Activated naive CD4-positive, alpha-beta T cell treated with anti-CD3 and anti-CD28 coated beads for 36 hours (primary cell): ENCODE measurements at regions not wholly inside any gene's neighbourhood (a gene's known extent, or its start where the extent isn't known, plus 50 kb on each side); places are given as distances from the start of the nearest gene placed in this dataset.
"Not testable (repeated sequence)": the region's sequence is repeated elsewhere in the genome, so short reads cannot be mapped to it uniquely, and the experiment has no call there.

Experiments
- CTCF ChIA-PET: fragments of 350-600 bp; sonication (Branson Sonifier 250); formaldehyde crosslinking; loops from one replicate; lab custom pipeline; 2021; ENCODE audit warnings: antibody characterized with exemption; lab: Charles Lee
- DNase-seq: peaks from one replicate; pipeline ENCODE4 v3.0.0-alpha.2; 2020
- H3K27ac Mint-ChIP-seq: one replicate; pipeline ENCODE4 v1.8.0; 2021; ENCODE audit warnings: mild to moderate bottlenecking, mixed read lengths
- H3K27me3 Mint-ChIP-seq: one replicate; pipeline ENCODE4 v1.8.0; 2021; ENCODE audit warnings: low read depth, mixed read lengths
- H3K36me3 Mint-ChIP-seq: one replicate; pipeline ENCODE4 v1.8.0; 2021; ENCODE audit warnings: low read depth, mixed read lengths
- H3K4me1 Mint-ChIP-seq: one replicate; pipeline ENCODE4 v1.8.0; 2021; ENCODE audit warnings: low read depth, mixed read lengths
- H3K4me3 Mint-ChIP-seq: one replicate; pipeline ENCODE4 v1.8.0; 2021; ENCODE audit warnings: mild to moderate bottlenecking, moderate library complexity, mixed read lengths
- H3K9me3 Mint-ChIP-seq: one replicate; pipeline ENCODE4 v1.8.0; 2021; ENCODE audit warnings: mixed read lengths
- intact Hi-C: fragments of 100-400 bp; cut with micrococcal nuclease; formaldehyde crosslinking; loops from one replicate; pipeline ENCODE4 v1.15.1; 2023

DNA sequence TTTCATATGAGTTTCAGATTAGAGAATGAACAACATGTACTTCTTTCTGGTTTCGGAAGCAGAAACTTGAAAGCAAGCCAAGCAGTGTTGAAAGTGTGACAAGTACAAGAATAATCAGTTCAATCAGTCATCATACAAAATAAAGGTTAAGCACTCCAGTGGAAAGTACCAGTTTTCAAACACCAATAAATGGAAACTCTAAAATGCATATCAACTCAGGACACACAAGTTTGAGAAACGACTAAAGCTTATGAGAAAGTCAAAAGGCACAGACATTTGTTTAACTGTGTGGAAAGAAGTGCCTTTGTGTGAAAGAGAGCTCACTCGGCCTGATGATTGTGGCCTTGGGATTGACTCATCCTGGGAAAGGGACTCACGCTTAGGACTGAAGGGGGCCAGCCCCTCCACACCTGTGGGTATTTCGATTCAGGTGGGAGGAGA lies 60.6 kb upstream of the AKR1C1 start:
- Mint-ChIP-seq H3K27me3 (no peaks in the 10 kb centered on the region), H3K4me1 (peaks cover 17% of the 10 kb centered on the region), H3K9me3 (no peaks in the 10 kb centered on the region), H3K4me3 (no peak overlapping the region), H3K27ac (peak overlapping the region; percentile 66), H3K36me3 (no peaks in the 10 kb centered on the region)
- CTCF ChIA-PET: interaction anchor here (2.5 kb wide), 1 partner anchor 53 kb away, joined by 6 read pairs; no protein-coding TSS in a partner anchor
- DNase-seq: peak; percentile 42
- intact Hi-C loops: loop anchor here (5.0 kb wide), 1 partner anchor 380 kb away; no protein-coding TSS in a partner anchor

DNA sequence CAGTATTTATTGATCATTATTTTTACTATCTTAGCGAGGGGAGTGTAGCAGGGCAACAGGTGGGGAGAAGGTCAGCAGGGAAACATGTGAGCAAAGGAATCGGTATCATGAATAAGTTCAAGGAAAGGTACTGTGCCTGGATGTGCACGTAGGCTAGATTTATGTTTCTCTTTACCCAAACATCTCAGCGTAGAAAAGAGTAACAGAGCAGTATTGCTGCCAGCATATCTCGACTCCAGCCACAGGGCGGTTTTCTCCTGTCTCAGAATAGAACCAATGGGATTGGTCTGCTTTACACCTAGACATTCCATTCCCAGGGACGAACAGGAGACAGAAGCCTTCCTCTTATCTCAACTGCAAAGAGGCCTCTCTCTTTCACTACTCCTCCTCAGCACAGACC lies 60.1 kb upstream of the AKR1C1 start:
- CTCF ChIA-PET, DNase-seq, H3K4me3 Mint-ChIP-seq, H3K9me3 Mint-ChIP-seq, H3K27me3 Mint-ChIP-seq, H3K36me3 Mint-ChIP-seq: not testable (repeated sequence)
- peak overlapping the region; percentile 66 for H3K27ac Mint-ChIP-seq
- H3K4me1 Mint-ChIP-seq: peaks cover 17% of the 10 kb centered on the region
- intact Hi-C loops: loop anchor here (5.0 kb wide), 1 partner anchor 379 kb away; no protein-coding TSS in a partner anchor

DNA sequence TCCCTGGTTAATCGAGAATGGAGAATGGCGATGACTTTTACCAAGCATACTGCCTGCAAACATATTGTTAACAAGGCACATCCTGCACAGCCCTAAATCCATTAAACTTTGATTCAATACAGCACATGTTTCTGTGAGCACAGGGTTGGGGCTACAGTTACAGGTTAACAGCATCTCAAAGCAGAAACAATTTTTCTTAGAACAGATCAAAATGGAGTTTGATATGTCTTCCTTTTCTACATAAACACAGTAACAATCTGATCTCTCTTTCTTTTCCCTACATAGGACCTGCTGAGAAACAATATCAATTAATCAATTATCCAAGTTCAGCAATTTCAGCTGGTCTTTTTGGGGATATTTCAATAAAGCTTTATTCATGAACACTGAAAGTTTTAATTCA lies 59.5 kb upstream of the AKR1C1 start:
- H3K4me3 Mint-ChIP-seq, CTCF ChIA-PET, H3K9me3 Mint-ChIP-seq, H3K27me3 Mint-ChIP-seq, H3K36me3 Mint-ChIP-seq, DNase-seq, H3K27ac Mint-ChIP-seq: not testable (repeated sequence)
- H3K4me1 Mint-ChIP-seq: peaks cover 17% of the 10 kb centered on the region
- intact Hi-C loops: loop anchor here (5.0 kb wide), 1 partner anchor 379 kb away; no protein-coding TSS in a partner anchor

DNA sequence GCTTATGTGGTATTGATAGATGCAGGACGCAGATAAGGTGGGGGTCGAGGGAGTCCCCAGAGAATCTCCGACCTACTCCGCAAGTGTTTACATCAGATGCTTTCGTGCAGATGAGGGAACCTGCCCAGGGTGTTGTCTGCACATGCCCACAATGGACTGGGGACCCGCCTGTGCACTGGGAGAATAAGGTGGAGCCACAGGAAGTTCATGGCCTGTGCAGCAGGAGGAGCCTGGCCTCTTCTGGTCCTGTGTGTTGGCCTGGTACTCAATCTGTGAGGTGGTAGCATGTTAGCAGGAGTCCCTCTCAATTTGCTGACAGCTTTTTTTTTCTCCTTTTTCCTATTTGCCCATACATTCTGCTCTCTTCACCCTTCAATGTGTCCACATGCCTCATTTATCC lies 54.1 kb upstream of the AKR1C1 start:
- H3K36me3 Mint-ChIP-seq: peaks cover 15% of the 10 kb centered on the region
- H3K27me3 Mint-ChIP-seq: no peaks in the 10 kb centered on the region
- no peaks in the 10 kb centered on the region for H3K4me1 Mint-ChIP-seq
- CTCF ChIA-PET: interaction anchor here (1.4 kb wide), 1 partner anchor 59 kb away, joined by 4 read pairs; no protein-coding TSS in a partner anchor
- H3K27ac Mint-ChIP-seq: no peak overlapping the region
- no peaks in the 10 kb centered on the region for H3K9me3 Mint-ChIP-seq
- no peak for DNase-seq
- H3K4me3 Mint-ChIP-seq: no peak overlapping the region
- intact Hi-C loops: no loop called here
